GM23338 (cell line): ENCODE measurements at regions not wholly inside any gene's neighbourhood (a gene's known extent, or its start where the extent isn't known, plus 50 kb on each side); places are given as distances from the start of the nearest gene placed in this dataset.

Experiments
- ATAC-seq: fragments of 200-7000 bp; cut with Tn5 transposase; 3 replicates; pipeline ENCODE4 v1.9.1; 2020
- DNase-seq: peaks from one replicate; pipeline ENCODE4 v3.0.0-alpha.2; 2015; ENCODE audit warnings: low spot score
- H2AFZ ChIP-seq: fragments of 200-600 bp; sonication (generic); 2 replicates; pipeline ENCODE4 v1.8.0; 2016; ENCODE audit warnings: antibody characterized with exemption, mild to moderate bottlenecking, moderate library complexity
- H3F3A ChIP-seq: fragments of 200-600 bp; sonication (generic); replicated peaks from 2 replicates; pipeline ENCODE4 v1.8.0; 2017; ENCODE audit warnings: antibody characterized with exemption, mixed run types, low read depth
- H3K27ac ChIP-seq: fragments of 200-600 bp; sonication (generic); 2 replicates; pipeline ENCODE4 v1.6.1; 2016; ENCODE audit warnings: low read depth
- H3K27me3 ChIP-seq: fragments of 200-600 bp; sonication (generic); 2 replicates; pipeline ENCODE4 v1.8.0; 2016; ENCODE audit warnings: mild to moderate bottlenecking, mixed run types, moderate library complexity; ENCODE audit not compliant: insufficient read depth
- H3K36me3 ChIP-seq: fragments of 200-600 bp; sonication (generic); 2 replicates; pipeline ENCODE4 v1.8.0; 2016; ENCODE audit warnings: mild to moderate bottlenecking; ENCODE audit not compliant: insufficient read depth
- H3K4me1 ChIP-seq: fragments of 200-600 bp; sonication (generic); 2 replicates; pipeline ENCODE4 v1.8.0; 2016; ENCODE audit warnings: mild to moderate bottlenecking, moderate library complexity; ENCODE audit not compliant: insufficient read depth
- H3K4me2 ChIP-seq: fragments of 200-600 bp; sonication (generic); 2 replicates; pipeline ENCODE4 v1.7.1; 2017; ENCODE audit warnings: mixed run types
- H3K4me3 ChIP-seq: fragments of 200-600 bp; sonication (generic); 2 replicates; pipeline ENCODE4 v1.6.1; 2016; ENCODE audit warnings: mixed run types
- H3K79me2 ChIP-seq: fragments of 200-600 bp; sonication (generic); replicated peaks from 2 replicates; pipeline ENCODE4 v1.8.0; 2017; ENCODE audit warnings: mild to moderate bottlenecking; ENCODE audit not compliant: insufficient read depth
- H3K9me2 ChIP-seq: fragments of 200-600 bp; sonication (generic); 2 replicates; pipeline ENCODE4 v1.8.0; 2017; ENCODE audit not compliant: insufficient read depth
- H4K20me1 ChIP-seq: fragments of 200-600 bp; sonication (generic); replicated peaks from 2 replicates; pipeline ENCODE4 v1.8.0; 2017; ENCODE audit warnings: mild to moderate bottlenecking; ENCODE audit not compliant: insufficient read depth
- H3K27ac Mint-ChIP-seq: 2 replicates; pipeline ENCODE4 v1.8.0; 2020; ENCODE audit warnings: inconsistent platforms, mild to moderate bottlenecking, moderate library complexity, mixed read lengths
- H3K27me3 Mint-ChIP-seq: 3 replicates; pipeline ENCODE4 v1.8.0; 2022; ENCODE audit warnings: low read depth, mild to moderate bottlenecking, moderate library complexity, mixed read lengths, inconsistent platforms; ENCODE audit not compliant: insufficient read depth, poor library complexity
- H3K36me3 Mint-ChIP-seq: 3 replicates; pipeline ENCODE4 v1.8.0; 2021; ENCODE audit warnings: low read depth, mild to moderate bottlenecking, inconsistent platforms, moderate library complexity, mixed read lengths
- H3K4me1 Mint-ChIP-seq: 3 replicates; pipeline ENCODE4 v1.8.0; 2020; ENCODE audit warnings: mild to moderate bottlenecking, inconsistent platforms, mixed read lengths
- H3K4me3 Mint-ChIP-seq: 3 replicates; pipeline ENCODE4 v1.8.0; 2021; ENCODE audit warnings: moderate library complexity, mild to moderate bottlenecking, inconsistent platforms, mixed read lengths
- H3K9me3 Mint-ChIP-seq: 3 replicates; pipeline ENCODE4 v1.8.0; 2020; ENCODE audit warnings: moderate library complexity, mild to moderate bottlenecking, inconsistent platforms, mixed read lengths
- CREB1 ChIP-seq: fragments of 250-450 bp; sonication (Bioruptor Pico); IDR thresholded peaks from 2 replicates; pipeline ENCODE4 v1.5.0; 2020; ENCODE audit warnings: low read depth, mild to moderate bottlenecking, moderate library complexity
- EZH2 ChIP-seq: fragments of 200-600 bp; sonication (generic); IDR thresholded peaks from one replicate; pipeline ENCODE4 v1.8.0; 2017; ENCODE audit warnings: antibody characterized with exemption, mild to moderate bottlenecking, low read depth; ENCODE audit not compliant: unreplicated experiment
- EZH2phosphoT487 ChIP-seq: fragments of 200-600 bp; sonication (generic); IDR thresholded peaks from one replicate; pipeline ENCODE4 v1.8.1; 2018; ENCODE audit warnings: antibody characterized with exemption; ENCODE audit not compliant: unreplicated experiment
- JUNB ChIP-seq: IDR thresholded peaks from one replicate; pipeline ENCODE4 v1.6.1; 2016; ENCODE audit warnings: antibody characterized with exemption; ENCODE audit not compliant: unreplicated experiment
- NANOG ChIP-seq: IDR thresholded peaks from 2 replicates; pipeline ENCODE4 v1.6.1; 2016; ENCODE audit warnings: antibody characterized with exemption, borderline replicate concordance
- ZNF114 ChIP-seq: fragments of 250-450 bp; sonication (Bioruptor Pico); IDR thresholded peaks from 2 replicates; pipeline ENCODE4 v1.5.0; 2020; ENCODE audit warnings: mild to moderate bottlenecking, moderate library complexity
- ZNF331 ChIP-seq: fragments of 250-450 bp; sonication (Bioruptor Pico); IDR thresholded peaks from 2 replicates; pipeline ENCODE4 v1.5.0; 2020; ENCODE audit warnings: low read depth, mild to moderate bottlenecking, moderate library complexity
- TF ChIP-seq, protein P1 (sequence below): IDR thresholded peaks from 2 replicates; pipeline ENCODE4 v1.6.1; 2016; ENCODE audit warnings: antibody characterized with exemption
- TF ChIP-seq, protein P2 (sequence below), 2 experiments: fragments of 200-600 bp in 1 of 2; sonication (generic) in 1 of 2; conservative IDR thresholded peaks; 2 replicates each; pipeline versions ENCODE4 v1.5.1 to v1.6.1; 2016 to 2017; ENCODE audit warnings: antibody characterized with exemption in 2 of 2, low read depth in 2 of 2, mild to moderate bottlenecking in 2 of 2, moderate library complexity in 1 of 2
- TF ChIP-seq, protein P3 (sequence below): fragments of 250-450 bp; sonication (Bioruptor Pico); IDR thresholded peaks from 2 replicates; pipeline ENCODE4 v1.5.0; 2020; ENCODE audit warnings: mild to moderate bottlenecking, moderate library complexity

DNA sequence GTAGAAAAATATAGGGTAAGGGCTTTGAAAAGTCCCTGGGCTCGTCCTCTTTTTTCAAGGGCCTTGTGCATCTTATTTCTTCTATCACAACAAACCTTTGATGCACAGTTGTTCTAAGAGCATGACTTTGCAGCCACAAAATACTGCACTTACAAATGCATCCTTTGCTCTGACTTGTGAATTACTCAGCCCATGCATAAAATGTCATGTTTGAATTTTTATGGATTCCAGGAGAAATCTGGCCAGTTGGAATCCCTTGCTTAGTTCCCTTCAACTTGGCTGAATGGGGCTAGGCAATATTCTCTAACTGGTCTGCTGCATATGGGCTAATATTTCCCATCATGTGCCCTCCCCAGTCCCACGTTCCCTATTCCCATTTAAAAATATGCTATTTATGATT is 523.9 kb upstream of the RGMA start:
- no peak overlapping the region for H3K4me2 ChIP-seq
- no peaks in the 10 kb centered on the region for H3K27me3 ChIP-seq
- Mint-ChIP-seq H3K27ac (no peak overlapping the region), H3K4me1 (peaks cover 5% of the 10 kb centered on the region; the same call in 2 of the 3 replicates), H3K9me3 (no peaks in the 10 kb centered on the region), H3K4me3 (no peak overlapping the region), H3K27me3 (peaks cover 4% of the 10 kb centered on the region), H3K36me3 (no peaks in the 10 kb centered on the region)
- TF ChIP-seq, protein P1, sequence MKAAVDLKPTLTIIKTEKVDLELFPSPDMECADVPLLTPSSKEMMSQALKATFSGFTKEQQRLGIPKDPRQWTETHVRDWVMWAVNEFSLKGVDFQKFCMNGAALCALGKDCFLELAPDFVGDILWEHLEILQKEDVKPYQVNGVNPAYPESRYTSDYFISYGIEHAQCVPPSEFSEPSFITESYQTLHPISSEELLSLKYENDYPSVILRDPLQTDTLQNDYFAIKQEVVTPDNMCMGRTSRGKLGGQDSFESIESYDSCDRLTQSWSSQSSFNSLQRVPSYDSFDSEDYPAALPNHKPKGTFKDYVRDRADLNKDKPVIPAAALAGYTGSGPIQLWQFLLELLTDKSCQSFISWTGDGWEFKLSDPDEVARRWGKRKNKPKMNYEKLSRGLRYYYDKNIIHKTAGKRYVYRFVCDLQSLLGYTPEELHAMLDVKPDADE: no peak
- no peak for TF ChIP-seq NANOG
- TF ChIP-seq, protein P2, sequence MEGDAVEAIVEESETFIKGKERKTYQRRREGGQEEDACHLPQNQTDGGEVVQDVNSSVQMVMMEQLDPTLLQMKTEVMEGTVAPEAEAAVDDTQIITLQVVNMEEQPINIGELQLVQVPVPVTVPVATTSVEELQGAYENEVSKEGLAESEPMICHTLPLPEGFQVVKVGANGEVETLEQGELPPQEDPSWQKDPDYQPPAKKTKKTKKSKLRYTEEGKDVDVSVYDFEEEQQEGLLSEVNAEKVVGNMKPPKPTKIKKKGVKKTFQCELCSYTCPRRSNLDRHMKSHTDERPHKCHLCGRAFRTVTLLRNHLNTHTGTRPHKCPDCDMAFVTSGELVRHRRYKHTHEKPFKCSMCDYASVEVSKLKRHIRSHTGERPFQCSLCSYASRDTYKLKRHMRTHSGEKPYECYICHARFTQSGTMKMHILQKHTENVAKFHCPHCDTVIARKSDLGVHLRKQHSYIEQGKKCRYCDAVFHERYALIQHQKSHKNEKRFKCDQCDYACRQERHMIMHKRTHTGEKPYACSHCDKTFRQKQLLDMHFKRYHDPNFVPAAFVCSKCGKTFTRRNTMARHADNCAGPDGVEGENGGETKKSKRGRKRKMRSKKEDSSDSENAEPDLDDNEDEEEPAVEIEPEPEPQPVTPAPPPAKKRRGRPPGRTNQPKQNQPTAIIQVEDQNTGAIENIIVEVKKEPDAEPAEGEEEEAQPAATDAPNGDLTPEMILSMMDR (conservative IDR thresholded peaks at IDR 0.05; ENCODE audit: low read depth in 2 of 2): no peak
- no peak for TF ChIP-seq JUNB
- no peaks in the 10 kb centered on the region for H3K79me2 ChIP-seq
- peaks cover 4% of the 10 kb centered on the region; the same call in 1 of the 2 replicates for H3K9me2 ChIP-seq
- ATAC-seq (no peak), DNase-seq (no peak)
- H3K4me1 ChIP-seq: no peaks in the 10 kb centered on the region
- no peak overlapping the region for H3K4me3 ChIP-seq
- H3K27ac ChIP-seq: no peak overlapping the region
- no peak overlapping the region for H2AFZ ChIP-seq
- H4K20me1 ChIP-seq: no peaks in the 10 kb centered on the region
- H3K36me3 ChIP-seq: no peaks in the 10 kb centered on the region
- no peaks in the 10 kb centered on the region for H3F3A ChIP-seq

DNA sequence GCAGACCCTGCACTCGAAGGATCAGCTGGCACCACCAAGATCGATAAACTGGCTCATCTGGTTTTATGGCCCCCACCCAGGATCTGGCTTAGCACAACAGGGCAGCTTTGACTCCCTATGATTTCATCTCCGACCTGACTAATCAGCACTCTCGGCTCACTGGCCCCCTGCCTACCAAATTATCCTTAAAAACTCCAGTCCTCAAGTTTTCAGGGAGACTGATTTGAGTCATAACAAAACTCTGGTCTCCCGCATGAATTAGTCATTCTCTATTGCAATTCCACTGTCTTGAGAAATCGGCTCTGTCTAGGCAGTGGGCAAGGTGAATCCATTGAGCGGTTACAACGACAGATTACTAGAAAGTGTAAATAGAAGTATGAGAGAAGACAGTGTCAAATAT is 521.9 kb upstream of the RGMA start:
- Mint-ChIP-seq H3K4me1 (peaks cover 3% of the 10 kb centered on the region; the same call in 1 of the 3 replicates), H3K4me3 (no peak overlapping the region), H3K27ac (no peak overlapping the region), H3K36me3 (no peaks in the 10 kb centered on the region), H3K27me3 (peaks cover 3% of the 10 kb centered on the region), H3K9me3 (no peaks in the 10 kb centered on the region)
- H2AFZ ChIP-seq: peak overlapping the region; percentile 64; the same call in 1 of the 2 replicates
- peaks cover 4% of the 10 kb centered on the region; the same call in 1 of the 2 replicates for H3K9me2 ChIP-seq
- no peaks in the 10 kb centered on the region for H3K79me2 ChIP-seq
- no peaks in the 10 kb centered on the region for H3K4me1 ChIP-seq
- no peak overlapping the region for H3K27ac ChIP-seq
- DNase-seq (no peak), ATAC-seq (no peak)
- no peak overlapping the region for H3K4me3 ChIP-seq
- no peak for TF ChIP-seq ZNF331
- TF ChIP-seq EZH2phosphoT487: no peak
- no peak for TF ChIP-seq NANOG
- TF ChIP-seq EZH2: no peak
- TF ChIP-seq CREB1 (CRISPR knock-in tag): no peak
- TF ChIP-seq, protein P1: no peak
- no peak for TF ChIP-seq ZNF114 (CRISPR knock-in tag)
- TF ChIP-seq, protein P3, sequence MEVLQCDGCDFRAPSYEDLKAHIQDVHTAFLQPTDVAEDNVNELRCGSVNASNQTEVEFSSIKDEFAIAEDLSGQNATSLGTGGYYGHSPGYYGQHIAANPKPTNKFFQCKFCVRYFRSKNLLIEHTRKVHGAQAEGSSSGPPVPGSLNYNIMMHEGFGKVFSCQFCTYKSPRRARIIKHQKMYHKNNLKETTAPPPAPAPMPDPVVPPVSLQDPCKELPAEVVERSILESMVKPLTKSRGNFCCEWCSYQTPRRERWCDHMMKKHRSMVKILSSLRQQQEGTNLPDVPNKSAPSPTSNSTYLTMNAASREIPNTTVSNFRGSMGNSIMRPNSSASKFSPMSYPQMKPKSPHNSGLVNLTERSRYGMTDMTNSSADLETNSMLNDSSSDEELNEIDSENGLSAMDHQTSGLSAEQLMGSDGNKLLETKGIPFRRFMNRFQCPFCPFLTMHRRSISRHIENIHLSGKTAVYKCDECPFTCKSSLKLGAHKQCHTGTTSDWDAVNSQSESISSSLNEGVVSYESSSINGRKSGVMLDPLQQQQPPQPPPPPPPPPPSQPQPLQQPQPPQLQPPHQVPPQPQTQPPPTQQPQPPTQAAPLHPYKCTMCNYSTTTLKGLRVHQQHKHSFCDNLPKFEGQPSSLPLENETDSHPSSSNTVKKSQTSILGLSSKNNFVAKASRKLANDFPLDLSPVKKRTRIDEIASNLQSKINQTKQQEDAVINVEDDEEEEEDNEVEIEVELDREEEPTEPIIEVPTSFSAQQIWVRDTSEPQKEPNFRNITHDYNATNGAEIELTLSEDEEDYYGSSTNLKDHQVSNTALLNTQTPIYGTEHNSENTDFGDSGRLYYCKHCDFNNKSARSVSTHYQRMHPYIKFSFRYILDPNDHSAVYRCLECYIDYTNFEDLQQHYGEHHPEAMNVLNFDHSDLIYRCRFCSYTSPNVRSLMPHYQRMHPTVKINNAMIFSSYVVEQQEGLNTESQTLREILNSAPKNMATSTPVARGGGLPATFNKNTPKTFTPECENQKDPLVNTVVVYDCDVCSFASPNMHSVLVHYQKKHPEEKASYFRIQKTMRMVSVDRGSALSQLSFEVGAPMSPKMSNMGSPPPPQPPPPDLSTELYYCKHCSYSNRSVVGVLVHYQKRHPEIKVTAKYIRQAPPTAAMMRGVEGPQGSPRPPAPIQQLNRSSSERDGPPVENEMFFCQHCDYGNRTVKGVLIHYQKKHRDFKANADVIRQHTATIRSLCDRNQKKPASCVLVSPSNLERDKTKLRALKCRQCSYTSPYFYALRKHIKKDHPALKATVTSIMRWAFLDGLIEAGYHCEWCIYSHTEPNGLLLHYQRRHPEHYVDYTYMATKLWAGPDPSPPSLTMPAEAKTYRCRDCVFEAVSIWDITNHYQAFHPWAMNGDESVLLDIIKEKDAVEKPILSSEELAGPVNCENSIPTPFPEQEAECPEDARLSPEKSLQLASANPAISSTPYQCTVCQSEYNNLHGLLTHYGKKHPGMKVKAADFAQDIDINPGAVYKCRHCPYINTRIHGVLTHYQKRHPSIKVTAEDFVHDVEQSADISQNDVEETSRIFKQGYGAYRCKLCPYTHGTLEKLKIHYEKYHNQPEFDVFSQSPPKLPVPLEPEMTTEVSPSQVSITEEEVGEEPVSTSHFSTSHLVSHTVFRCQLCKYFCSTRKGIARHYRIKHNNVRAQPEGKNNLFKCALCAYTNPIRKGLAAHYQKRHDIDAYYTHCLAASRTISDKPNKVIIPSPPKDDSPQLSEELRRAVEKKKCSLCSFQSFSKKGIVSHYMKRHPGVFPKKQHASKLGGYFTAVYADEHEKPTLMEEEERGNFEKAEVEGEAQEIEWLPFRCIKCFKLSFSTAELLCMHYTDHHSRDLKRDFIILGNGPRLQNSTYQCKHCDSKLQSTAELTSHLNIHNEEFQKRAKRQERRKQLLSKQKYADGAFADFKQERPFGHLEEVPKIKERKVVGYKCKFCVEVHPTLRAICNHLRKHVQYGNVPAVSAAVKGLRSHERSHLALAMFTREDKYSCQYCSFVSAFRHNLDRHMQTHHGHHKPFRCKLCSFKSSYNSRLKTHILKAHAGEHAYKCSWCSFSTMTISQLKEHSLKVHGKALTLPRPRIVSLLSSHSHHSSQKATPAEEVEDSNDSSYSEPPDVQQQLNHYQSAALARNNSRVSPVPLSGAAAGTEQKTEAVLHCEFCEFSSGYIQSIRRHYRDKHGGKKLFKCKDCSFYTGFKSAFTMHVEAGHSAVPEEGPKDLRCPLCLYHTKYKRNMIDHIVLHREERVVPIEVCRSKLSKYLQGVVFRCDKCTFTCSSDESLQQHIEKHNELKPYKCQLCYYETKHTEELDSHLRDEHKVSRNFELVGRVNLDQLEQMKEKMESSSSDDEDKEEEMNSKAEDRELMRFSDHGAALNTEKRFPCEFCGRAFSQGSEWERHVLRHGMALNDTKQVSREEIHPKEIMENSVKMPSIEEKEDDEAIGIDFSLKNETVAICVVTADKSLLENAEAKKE (CRISPR knock-in tag): no peak
- H3F3A ChIP-seq: no peaks in the 10 kb centered on the region
- H4K20me1 ChIP-seq: no peaks in the 10 kb centered on the region
- H3K36me3 ChIP-seq: no peaks in the 10 kb centered on the region
- no peak overlapping the region for H3K4me2 ChIP-seq
- no peaks in the 10 kb centered on the region for H3K27me3 ChIP-seq
